CMK (cell line): ENCODE measurements at regions not wholly inside any gene's neighbourhood (a gene's known extent, or its start where the extent isn't known, plus 50 kb on each side); places are given as distances from the start of the nearest gene placed in this dataset.

Experiments used
- DNase-seq: peaks from one replicate; pipeline ENCODE4 v3.0.0-alpha.2; 2010; ENCODE audit warnings: low read depth

DNA sequence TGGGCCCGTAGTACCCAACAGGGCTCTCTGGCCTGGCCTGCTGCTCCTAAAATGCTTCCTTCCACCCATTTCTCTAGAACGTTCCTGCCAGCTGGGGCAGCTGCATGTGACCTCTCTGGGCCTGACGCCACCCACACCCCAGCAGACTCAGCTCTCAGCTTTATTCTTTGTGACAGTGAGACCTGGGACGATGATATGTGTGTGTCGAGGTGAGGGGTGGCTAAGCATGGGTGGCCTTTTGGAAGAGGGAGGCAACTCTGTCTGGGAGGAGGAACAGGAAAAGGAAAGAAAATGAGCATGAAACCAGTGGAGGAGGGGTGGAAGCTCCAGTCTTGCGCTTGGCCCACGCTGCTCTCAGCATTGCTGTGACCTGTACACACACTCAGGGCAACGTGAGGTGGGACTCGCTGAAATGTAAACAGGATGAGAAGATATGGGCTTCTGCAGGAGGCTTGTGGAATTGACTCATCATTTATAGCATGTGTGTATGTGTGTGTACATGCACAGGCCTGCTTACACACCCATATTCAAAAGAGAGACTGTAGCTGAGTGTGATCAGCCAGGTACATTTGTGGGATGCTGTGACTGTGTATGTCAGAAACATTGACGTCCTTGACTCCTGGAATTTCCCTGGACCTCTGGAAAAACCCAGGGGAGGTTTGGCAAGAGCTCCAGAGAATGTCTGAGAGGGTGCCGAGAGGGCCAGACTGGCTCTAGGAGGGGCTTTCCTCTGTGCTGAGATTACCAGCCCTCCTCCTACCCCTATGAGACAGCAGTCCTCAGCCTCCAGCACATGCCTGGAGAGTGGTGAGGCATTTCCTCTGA, 137.9 kb downstream of the PJA1 start:
- DNase-seq = no peak

DNA sequence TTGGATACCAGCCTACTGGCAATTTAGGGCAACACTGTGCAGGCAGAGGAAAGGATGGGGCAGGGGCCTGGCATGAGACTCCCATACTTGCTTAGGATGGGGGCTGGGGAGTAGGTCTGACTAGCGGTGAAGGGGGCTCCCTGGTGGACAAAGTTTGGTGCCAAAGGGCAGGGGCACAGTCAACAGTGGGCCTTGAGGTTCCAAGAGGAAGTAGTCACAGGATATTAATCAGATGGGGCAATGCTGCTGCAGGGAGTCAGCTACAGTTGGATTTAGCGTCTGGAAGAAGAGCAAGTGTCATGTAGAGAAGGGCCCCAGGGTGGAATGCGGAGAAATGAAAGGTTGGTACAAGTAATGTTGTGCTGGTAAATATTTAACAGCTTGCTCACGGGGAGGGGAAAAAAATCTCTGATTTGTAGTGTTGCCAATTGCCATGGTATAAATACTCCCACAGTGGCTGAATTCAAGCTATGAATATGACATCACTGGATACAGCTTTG, 139.4 kb downstream of the PJA1 start:
- DNase-seq = no peak

DNA sequence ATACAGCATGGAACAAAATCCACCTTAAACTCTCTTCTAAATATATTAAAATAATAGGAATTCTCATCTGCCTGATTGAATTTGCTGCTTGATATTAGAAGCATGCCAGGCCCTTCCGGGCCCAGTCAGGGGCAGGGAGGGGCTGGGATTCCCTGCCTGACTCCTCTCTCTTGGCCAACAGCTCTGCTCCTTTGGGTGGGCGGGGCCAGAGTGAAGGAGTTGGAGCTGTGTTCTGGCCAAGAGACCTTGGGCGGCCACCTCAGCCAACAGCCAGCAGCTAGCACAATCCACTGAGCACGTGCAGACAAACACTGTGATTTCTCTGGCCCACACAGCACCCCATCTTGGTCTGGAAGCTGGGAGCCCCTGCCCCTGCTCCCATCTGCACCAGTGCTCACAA, 140.3 kb downstream of the PJA1 start:
- DNase-seq = no peak

DNA sequence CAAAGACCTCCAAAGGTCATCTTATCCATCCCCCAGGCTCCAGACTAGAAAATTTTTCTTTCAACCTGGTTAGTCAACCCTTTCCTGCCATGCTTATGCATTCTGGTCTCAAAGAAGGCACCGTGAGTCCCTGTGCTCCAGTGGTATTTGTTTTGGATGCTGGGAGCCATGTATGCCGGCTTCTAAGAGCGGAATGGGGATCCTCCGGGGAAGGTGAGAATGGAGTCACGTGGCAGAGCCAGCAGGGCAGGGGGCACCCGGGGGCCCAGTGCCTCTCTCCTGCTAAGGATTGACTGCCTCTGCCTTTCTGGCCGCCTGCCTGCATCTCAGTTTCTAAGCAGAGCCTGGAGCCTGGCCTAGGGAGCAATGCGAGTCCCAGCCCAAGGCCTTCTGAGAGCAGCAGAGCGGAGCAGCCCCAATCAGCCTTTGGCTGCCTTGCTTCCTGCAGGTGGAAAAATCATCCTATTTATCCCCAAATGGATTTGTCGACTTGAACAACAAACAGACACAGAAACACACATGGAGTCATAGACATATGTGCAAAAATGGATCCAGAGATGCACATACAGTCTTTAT, 141.0 kb downstream of the PJA1 start:
- no peak for DNase-seq

DNA sequence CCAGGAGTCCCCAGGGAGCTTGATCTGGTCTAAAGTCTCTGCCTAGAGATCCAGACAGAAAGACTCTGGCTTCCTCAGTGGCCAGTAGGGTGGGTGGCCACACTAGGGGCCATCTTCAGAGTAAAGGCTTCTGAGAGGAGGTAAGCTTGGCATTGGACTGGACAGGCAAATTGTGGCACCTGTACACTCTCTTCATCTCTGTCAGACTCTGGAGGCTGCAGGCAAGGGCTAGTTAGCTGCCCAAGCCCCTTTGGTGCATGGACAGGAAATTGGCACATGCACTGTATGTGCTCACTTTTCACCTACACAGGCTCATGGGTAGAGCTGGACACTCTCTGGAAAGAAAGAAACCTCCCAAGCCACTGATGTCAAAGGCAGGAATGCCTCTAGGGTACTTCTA, 142.8 kb downstream of the PJA1 start:
- DNase-seq = no peak

DNA sequence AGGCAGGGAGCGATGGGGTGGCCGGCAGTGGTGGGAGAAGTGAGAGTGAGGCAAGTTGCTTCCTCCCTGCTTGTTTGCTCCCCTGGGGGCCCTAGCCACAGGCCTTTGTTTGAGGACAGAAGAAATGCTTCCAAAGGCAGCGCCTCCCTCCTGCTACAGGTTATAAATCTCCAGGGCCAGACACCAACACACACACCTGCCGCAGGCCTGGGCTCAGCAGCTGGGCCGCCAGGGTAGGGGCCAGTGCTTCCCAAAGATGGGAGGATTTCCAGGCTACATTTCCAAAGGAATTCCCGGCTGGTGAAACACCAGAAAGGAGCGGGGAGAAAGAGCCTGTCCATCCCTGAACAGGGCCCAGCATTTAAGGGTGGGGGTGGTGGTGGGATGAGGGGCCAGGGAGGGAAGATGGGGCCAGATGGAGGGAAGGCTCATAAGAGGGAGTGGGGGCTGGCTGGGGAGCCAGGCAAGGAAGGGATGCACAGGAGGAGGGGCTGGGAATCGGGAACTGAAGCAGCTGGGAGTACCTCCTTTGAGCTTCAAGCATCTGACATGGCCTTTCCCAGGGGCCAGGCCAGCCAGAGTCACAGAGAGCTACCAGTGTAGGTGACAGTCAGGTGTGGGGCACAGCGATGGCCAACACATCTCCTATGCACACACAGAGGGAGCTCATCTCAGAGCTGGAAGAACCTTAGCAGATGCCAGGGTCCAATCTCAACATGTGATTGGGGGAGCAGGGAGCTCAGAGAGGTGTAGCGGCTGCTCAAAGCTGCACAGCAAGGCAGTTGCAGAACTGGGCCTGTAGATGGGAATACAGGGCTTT, 143.9 kb downstream of the PJA1 start:
- DNase-seq = no peak

DNA sequence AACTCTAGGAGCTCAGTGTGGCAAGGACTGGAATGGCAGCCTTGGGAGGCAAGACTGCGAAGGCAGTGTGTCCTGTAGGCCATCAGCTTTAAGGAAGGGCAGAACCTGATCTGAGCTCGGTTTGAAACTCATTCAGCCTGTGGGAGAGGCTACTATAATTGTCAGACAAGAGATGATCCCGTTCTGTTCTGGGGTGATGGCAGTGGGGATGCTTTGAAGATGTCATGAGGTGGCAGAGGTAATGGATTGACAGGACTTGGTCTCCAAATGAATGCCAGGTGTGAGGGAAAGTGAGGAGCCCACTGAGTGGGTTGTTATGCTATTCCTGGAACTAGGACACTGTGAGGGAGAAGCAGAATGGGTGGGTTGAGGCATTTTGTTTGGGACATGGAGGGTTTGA, 144.9 kb downstream of the PJA1 start:
- DNase-seq = no peak

DNA sequence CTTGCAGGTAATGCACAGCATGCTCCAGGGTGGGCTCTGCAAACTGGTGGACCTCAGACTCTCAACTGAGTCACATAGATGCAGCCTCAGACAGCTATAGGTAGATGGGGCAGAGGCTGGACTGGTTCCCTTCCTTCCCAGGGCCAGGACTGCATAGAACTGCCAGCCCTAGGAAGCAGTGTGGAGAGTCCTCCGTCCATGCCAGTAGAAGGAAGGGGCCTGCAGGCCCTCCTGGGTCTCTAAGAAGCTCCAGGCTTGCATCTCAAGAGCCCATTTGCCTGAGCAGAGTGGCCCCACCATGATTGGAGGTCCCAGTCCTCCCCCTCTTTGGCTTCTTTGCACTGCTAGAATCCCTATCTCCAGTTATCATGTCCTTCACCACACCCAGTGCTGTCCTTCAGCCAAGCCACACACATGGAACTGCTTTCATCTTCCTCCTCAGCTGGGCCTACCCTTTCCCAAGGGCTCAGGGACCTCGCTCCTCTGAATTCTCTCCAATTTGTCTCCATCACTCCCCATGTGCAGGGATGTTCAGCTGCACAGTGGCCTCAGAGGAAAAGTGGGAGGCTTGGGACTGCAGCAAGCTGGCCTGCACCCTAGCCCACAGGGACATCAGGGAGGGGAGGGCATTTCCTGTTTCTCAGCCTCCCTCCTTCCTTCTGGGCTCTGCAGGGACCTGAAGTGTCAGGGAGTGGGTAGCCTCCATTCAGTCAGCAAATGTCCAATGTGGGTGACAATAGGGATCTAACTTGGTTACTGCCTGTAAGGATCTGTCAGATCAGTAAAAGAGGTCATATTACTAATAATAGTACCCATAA, 146.0 kb downstream of the PJA1 start:
- DNase-seq = no peak

DNA sequence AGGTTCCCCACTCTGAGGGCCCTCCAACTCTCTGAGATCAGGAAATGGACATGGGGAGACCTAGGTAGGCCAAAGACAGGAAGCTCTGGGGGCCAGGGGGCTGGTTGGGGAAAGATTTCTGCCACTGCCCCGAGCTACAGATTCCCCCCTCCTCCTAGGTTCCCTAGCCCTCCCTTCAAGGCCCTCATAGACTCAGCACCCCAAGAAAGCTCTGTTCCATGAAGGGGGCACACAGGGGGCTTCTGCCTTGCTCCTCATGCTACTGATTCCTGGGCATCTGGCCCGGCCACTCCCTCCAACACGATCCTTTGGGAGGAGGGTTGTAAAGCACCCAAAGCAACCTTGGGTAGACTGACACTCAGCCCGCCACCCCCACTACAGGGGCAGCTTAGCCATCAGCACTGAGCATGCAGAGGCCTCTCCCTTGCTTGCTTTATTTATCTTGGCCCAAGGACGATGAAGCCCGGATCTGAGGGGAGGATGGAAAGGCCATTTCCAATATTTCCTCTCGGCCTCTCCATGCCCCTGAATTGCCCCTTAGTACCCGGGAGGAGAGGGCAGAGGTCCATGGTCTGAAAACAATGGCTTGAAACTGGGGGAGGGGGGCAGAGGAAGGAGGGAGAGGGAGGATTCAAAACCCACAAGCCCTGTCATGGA, 146.7 kb downstream of the PJA1 start:
- no peak for DNase-seq

DNA sequence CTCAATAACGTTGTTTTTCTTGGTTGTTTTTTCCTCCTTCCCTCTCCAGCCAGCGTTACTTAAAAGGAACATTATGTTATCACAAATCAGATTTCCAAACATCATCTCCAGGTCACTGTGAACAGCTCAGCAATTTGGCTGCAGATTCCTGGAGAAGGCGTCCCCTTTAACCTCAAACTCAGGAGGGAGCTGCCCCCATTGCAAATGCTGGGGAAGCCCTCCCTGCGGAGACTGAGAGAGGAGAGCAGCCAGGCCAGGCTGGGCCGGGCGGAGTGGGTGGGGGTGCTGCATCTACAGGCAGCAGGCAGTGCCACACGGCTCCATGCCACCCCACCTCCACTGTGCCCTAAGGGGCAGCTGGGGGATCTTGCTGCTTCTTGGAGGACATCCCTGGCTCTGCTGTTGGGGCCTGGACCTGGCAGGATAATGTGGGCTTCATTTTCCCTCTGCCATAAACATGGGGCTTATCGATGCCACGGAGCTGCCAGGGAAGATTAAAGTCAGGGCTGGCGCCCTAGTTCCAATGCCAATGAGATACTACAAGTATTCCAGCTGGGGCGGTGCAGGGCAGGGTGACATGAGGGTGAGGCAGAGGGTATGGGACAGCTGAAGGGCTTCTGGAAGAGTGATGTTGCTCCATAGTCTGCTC, 148.8 kb downstream of the PJA1 start:
- DNase-seq = no peak

DNA sequence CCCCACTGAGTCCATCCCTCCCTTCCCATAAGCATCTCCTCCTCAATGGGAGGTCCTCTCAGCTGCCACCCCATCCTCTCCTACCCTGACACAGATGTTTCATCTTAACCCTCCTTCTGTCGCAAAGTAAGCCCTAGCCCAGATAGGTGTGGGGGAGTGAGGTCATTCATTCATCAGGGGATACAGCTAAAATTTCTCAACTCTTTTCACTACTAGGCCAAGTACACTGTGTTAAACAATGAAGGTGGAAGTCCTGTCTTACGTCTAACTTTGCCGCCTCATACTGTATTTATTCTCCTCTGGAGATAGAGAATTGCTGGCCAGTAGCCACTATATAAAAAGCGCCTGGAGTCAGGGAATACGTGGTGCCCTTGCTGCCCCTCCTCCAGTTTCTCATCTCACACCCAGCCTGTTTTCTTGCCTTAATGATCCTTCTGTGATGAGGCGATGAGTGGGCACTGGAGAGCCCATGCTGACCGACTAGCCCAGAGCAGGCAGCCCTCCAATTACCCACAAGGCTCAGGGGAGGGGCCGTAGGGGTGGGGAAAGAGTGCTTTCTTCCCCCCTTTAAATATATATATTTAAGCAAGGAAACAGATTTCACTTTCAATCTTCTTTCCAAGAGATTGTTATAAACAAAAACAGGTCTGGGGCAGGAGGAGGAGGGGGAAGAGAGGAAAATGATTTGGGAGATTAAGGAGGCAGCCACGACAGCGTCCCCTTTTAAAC, 149.5 kb downstream of the PJA1 start:
- no peak for DNase-seq

DNA sequence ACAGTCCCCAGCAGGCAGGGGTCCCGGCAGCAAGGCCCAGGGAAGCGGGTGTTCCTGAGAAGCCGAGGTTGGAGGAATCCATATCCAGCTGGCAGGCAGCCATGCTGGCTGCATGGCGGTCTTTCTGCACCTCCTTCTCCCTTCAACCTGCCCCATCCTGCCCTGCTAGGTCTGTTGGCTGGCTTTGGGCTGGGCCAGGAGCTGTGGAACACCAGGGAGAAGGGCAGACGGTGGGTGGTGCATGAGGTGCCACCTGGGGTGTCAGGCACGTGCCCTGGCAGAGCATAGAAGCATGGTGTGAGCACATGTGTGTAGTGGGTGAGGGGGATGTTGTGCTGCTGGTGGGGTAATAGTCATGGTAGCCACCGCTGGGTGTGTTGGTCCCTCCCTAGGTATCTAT, 150.1 kb downstream of the PJA1 start:
- DNase-seq = no peak

DNA sequence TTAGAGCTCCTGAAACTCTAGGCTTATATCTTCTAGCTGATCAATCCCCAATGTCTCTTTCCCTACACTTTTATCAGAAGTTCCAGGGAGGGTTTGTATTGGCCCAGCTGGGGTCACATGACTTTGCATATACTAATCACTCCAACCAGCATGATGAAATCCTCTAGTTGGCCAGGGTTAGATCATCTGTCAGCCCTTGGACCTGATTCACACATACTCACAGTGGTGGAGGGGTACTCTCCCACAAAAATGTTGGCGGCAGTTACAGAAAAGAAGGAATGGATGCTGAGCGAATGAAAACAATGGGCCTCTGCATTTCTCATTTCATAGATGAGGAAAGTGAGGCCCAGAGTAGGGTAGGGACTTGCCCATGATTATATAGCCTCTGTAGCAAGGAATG, 151.1 kb downstream of the PJA1 start:
- DNase-seq = no peak

DNA sequence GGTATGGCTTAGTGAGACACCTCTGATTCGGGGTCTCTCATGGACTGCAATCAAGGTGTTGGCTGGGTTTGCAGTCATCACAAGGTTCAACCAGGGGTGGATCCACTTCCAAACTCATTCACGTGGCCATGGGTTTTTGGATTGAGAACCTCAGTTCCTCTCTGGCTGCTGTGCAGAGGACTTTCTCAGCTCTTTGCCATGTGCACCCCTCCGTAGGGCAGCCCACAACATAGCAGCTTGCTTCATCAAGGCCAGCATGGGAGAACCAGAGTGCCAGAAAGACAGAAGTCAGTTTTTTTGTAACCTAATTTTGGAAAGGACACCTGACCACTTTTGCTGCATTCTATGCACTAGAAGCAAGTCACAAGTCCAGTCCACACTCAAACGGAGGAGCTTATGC, 154.9 kb downstream of the PJA1 start:
- DNase-seq = no peak

DNA sequence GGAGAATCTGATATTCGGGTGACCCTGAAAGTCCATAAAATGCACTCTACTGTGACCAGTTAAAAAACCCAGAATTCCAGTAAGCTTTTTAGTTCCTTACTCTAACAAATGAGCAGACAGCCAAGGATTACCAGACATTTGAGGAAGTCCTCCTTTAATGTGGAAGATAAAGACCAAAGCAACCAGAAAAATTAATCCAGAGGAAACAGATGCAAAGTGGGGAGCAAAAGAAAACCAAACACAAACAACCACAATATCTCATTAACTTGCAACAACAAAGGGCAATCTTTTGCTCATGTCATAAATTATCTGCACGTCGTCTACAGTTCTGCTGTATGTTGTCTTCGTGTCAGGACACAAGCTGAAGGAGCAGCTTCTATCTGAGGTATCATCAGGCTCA, 164.4 kb downstream of the PJA1 start:
- DNase-seq = no peak

DNA sequence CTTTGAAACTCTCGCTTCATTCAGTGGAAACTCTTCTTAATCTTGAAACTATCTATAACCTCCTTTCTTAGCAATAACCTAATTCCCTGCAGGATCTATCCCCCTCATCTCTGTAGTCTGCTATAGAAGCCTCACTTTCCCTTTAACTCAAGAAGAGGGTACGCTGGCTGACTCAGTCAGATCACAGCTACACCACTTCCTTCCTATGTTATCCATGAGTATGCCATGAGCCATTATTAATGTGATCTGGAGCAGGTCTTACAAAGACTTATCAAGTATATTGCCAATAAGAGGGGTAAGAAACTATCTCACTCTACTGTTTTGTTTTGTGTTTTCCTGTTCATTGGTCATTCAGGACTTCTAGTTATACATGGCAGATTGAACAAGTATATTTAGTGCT, 165.3 kb downstream of the PJA1 start:
- DNase-seq = no peak

DNA sequence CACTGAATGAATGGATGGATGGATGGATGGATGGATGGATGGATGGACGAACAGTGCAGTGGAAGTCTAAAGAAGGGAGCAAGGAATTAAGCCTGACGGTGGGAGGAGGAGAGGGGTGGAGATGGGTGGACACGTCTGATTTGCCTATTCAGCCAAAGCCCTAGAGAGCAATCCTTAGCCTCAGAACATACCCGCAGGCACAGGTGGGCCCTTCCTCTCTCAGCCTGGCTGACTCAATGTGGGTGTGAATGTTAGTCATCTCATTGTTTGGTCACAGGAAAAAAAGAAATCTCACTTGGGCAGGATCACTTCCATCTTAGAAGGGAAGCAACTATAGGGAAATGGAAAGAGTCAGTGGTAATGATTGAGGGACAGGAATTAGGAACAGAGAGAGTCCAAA, 165.9 kb downstream of the PJA1 start:
- DNase-seq = no peak

DNA sequence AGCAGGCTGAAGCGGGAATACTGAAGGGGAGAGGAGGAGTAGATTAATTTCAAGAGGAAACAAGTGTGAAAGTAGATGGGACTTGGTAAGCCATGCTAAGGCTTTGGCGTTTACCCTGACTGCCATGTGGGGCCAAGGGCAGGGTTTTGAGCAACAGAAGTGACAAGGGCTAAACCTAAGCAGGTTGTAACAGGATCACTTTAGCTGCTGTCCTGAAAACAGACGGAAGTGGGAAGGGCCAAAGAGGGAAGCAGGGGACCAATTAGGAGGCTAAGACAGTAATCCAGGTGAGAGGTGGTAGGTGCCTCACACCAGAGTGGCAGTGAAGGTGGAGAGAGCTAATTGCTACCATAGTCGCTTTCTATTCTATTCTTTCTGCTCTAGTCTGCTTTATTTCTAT, 166.5 kb downstream of the PJA1 start:
- DNase-seq = no peak

DNA sequence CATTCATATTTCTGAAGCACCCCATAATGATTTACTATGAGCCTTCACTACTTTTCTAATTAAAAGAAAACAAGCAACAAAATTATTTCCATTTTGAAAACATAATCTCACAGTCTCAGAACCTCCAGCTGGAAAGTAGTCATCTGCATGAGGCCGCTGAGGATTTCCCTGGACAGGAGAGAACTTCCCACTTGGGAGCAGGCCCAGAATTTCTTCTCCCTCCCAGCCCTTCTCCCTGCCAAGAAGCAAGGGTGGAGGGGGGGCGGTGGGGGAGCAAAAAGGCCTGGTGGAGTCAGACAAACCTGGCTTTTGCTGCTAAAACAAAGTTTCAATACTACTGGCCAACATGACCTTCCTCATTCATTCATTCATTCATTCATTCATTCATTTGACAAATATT, 167.3 kb downstream of the PJA1 start:
- DNase-seq = no peak

DNA sequence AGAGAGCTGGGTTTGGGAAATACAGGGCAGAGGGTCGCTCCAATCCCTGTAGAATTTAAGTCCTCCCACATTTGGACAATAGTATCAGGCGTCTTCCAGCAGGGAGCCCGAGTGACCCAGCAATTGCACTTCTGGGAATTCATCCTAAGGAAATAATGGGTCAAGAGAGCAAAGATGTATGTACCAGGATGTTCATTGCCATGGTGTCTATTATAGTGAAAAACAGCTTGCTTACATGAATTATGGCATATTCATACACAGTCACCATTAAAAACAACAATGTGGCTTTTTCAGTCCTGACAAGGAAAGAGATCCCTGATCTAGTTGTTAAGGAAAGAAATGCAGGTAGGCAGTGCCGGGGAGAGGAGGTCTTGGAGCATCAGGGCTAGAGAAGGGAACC, 167.7 kb downstream of the PJA1 start:
- DNase-seq = no peak
